Ectodermal cell (in vitro differentiated cells): ENCODE measurements at regions not wholly inside any gene's neighbourhood (a gene's known extent, or its start where the extent isn't known, plus 50 kb on each side); places are given as distances from the start of the nearest gene placed in this dataset.

Experiments used
- H3K27ac ChIP-seq: 2 replicates; pipeline ENCODE4 v1.7.0; 2013; ENCODE audit warnings: mild to moderate bottlenecking, low read depth, low read length; ENCODE audit not compliant: insufficient read depth, poor library complexity, severe bottlenecking
- H3K27me3 ChIP-seq: 2 replicates; pipeline ENCODE4 v1.7.0; 2013; ENCODE audit warnings: mild to moderate bottlenecking, low read length; ENCODE audit not compliant: insufficient read depth, control insufficient read depth, poor library complexity, severe bottlenecking
- H3K36me3 ChIP-seq: one replicate; pipeline ENCODE4 v1.7.0; 2013; ENCODE audit warnings: low read length; ENCODE audit not compliant: control insufficient read depth, insufficient read depth
- H3K4me1 ChIP-seq: one replicate; pipeline ENCODE4 v1.7.0; 2013; ENCODE audit warnings: low read length; ENCODE audit not compliant: control insufficient read depth, insufficient read depth
- H3K4me3 ChIP-seq: 2 replicates; pipeline ENCODE4 v1.7.0; 2013; ENCODE audit warnings: low read depth, low read length, control low read depth; ENCODE audit not compliant: insufficient read depth
- H3K9me3 ChIP-seq: 2 replicates; pipeline ENCODE4 v1.7.0; 2013; ENCODE audit warnings: mild to moderate bottlenecking, low read length, moderate library complexity; ENCODE audit not compliant: control insufficient read depth
- WGBS, 2 experiments: methylation state at CpG; one replicate each; pipeline ENCODE4 v1.1.7; 2013; ENCODE audit warnings: missing lambda C conversion rate in 2 of 2; 5-methylcytosine and 5-hydroxymethylcytosine counted together

- no peaks in the 10 kb centered on the region for H3K36me3 ChIP-seq
- no peaks in the 10 kb centered on the region for H3K27me3 ChIP-seq
- H3K9me3 ChIP-seq = no peaks in the 10 kb centered on the region
- no peaks in the 10 kb centered on the region for H3K4me1 ChIP-seq
- H3K4me3 ChIP-seq = no peak overlapping the region
- no peak overlapping the region for H3K27ac ChIP-seq
- WGBS, 2 experiments = 92 to 94% methylated on average over 3 of the region's 3 CpGs
Measured at GRCh38 chr2:204026294-204026693, 89.7 kb downstream of the ICOS start.

- no peaks in the 10 kb centered on the region for H3K4me1 ChIP-seq
- 95 to 97% methylated on average over 3 of the region's 3 CpGs for WGBS, 2 experiments
- no peak overlapping the region for H3K27ac ChIP-seq
- H3K4me3 ChIP-seq = no peak overlapping the region
- H3K36me3 ChIP-seq = no peaks in the 10 kb centered on the region
- no peaks in the 10 kb centered on the region for H3K9me3 ChIP-seq
- H3K27me3 ChIP-seq = no peaks in the 10 kb centered on the region
Measured at GRCh38 chr2:204027091-204027490, 90.5 kb downstream of the ICOS start.

- no peak overlapping the region for H3K27ac ChIP-seq
Measured at GRCh38 chr2:204030322-204030721, 93.8 kb downstream of the ICOS start.

GRCh38 chr2:204031056-204031455, 94.5 kb downstream of the ICOS start:
- H3K36me3 ChIP-seq = no peaks in the 10 kb centered on the region
- H3K27me3 ChIP-seq = no peaks in the 10 kb centered on the region
- no peaks in the 10 kb centered on the region for H3K9me3 ChIP-seq
- H3K27ac ChIP-seq = no peak overlapping the region
- no peak overlapping the region for H3K4me3 ChIP-seq
- WGBS, 2 experiments = 90 to 91% methylated on average over 4 of the region's 4 CpGs
- no peaks in the 10 kb centered on the region for H3K4me1 ChIP-seq

More at GRCh38 chr2:204030322-204030721, 93.8 kb downstream of the ICOS start:
- H3K36me3 ChIP-seq = no peaks in the 10 kb centered on the region
- no peaks in the 10 kb centered on the region for H3K27me3 ChIP-seq
- 89 to 97% methylated on average over 2 of the region's 2 CpGs for WGBS, 2 experiments
- no peak overlapping the region for H3K4me3 ChIP-seq
- H3K9me3 ChIP-seq = no peaks in the 10 kb centered on the region
- no peaks in the 10 kb centered on the region for H3K4me1 ChIP-seq

GRCh38 chr2:204032301-204032700, 95.7 kb downstream of the ICOS start:
- H3K36me3 ChIP-seq = no peaks in the 10 kb centered on the region
- H3K4me1 ChIP-seq = no peaks in the 10 kb centered on the region
- H3K4me3 ChIP-seq = no peak overlapping the region
- H3K27me3 ChIP-seq = no peaks in the 10 kb centered on the region
- no peak overlapping the region for H3K27ac ChIP-seq
- no peaks in the 10 kb centered on the region for H3K9me3 ChIP-seq
- WGBS, 2 experiments = 100% methylated on average over 1 of the region's 1 CpG; no CpG with 5 or more reads in 1 of the 2 experiments

- no peak overlapping the region for H3K4me3 ChIP-seq
- no peaks in the 10 kb centered on the region for H3K4me1 ChIP-seq
- H3K36me3 ChIP-seq = no peaks in the 10 kb centered on the region
- H3K27ac ChIP-seq = no peak overlapping the region
- no peaks in the 10 kb centered on the region for H3K9me3 ChIP-seq
- WGBS, 2 experiments = 96 to 97% methylated on average over 7 to 8 of the region's 8 CpGs
- no peaks in the 10 kb centered on the region for H3K27me3 ChIP-seq
Measured at GRCh38 chr2:204033611-204034495, 97.3 kb downstream of the ICOS start.

- Histone ChIP-seq H3K36me3 (no peaks in the 10 kb centered on the region), H3K27ac (no peak overlapping the region), H3K9me3 (no peaks in the 10 kb centered on the region), H3K4me3 (no peak overlapping the region), H3K27me3 (no peaks in the 10 kb centered on the region), H3K4me1 (no peaks in the 10 kb centered on the region)
- 100% methylated on average over 2 to 3 of the region's 4 CpGs for WGBS, 2 experiments
Measured at GRCh38 chr2:204036706-204037105, 100.1 kb downstream of the ICOS start.

GRCh38 chr2:204037286-204037685, 100.7 kb downstream of the ICOS start:
- Histone ChIP-seq H3K4me3 (no peak overlapping the region), H3K9me3 (no peaks in the 10 kb centered on the region), H3K27me3 (no peaks in the 10 kb centered on the region), H3K4me1 (no peaks in the 10 kb centered on the region), H3K27ac (no peak overlapping the region), H3K36me3 (no peaks in the 10 kb centered on the region)
- WGBS, 2 experiments = 94 to 96% methylated on average over 2 of the region's 2 CpGs

- H3K27ac ChIP-seq = no peak overlapping the region
- H3K9me3 ChIP-seq = no peaks in the 10 kb centered on the region
- H3K4me1 ChIP-seq = no peaks in the 10 kb centered on the region
- no peak overlapping the region for H3K4me3 ChIP-seq
- H3K27me3 ChIP-seq = no peaks in the 10 kb centered on the region
- no peaks in the 10 kb centered on the region for H3K36me3 ChIP-seq
- 90 to 95% methylated on average over 2 of the region's 3 CpGs for WGBS, 2 experiments
Measured at GRCh38 chr2:204039298-204039838, 102.8 kb downstream of the ICOS start.

GRCh38 chr2:204040016-204040415, 103.5 kb downstream of the ICOS start:
- Histone ChIP-seq H3K36me3 (no peaks in the 10 kb centered on the region), H3K4me1 (no peaks in the 10 kb centered on the region), H3K27me3 (no peaks in the 10 kb centered on the region), H3K9me3 (no peaks in the 10 kb centered on the region), H3K4me3 (no peak overlapping the region), H3K27ac (no peak overlapping the region)
- 82 to 94% methylated on average over 3 of the region's 3 CpGs for WGBS, 2 experiments
